GM21390 (cell line): ENCODE measurements at regions not wholly inside any gene's neighbourhood (a gene's known extent, or its start where the extent isn't known, plus 50 kb on each side); places are given as distances from the start of the nearest gene placed in this dataset.

Source experiments
- ATAC-seq: cut with Tn5 transposase; IDR thresholded peaks from one replicate; pipeline ENCODE4 v1.9.1; 2021; ENCODE audit not compliant: unreplicated experiment

GRCh38 chr15:62625429-62626033 is 417.0 kb upstream of the TPM1 start:
- no peak for ATAC-seq

DNA sequence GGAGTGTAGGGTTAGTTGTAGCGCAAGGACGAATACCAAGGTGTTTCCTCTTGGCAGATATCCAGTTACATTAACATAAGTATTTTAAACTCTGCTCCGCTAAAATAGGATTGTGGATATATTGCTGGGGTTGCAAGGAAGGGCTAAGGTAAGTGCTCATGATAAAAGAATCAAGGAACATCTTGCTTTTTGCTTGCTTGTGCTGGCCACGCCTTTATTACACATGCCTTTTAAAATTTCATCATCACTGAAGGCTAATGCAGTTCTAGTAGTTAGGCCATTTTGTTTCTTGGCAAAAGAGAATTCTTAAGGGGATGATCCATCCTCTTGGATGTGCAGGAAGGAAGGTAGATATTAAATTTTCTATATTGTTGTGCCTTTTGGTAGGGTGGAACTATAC is 415.6 kb upstream of the TPM1 start:
- ATAC-seq = no peak

DNA sequence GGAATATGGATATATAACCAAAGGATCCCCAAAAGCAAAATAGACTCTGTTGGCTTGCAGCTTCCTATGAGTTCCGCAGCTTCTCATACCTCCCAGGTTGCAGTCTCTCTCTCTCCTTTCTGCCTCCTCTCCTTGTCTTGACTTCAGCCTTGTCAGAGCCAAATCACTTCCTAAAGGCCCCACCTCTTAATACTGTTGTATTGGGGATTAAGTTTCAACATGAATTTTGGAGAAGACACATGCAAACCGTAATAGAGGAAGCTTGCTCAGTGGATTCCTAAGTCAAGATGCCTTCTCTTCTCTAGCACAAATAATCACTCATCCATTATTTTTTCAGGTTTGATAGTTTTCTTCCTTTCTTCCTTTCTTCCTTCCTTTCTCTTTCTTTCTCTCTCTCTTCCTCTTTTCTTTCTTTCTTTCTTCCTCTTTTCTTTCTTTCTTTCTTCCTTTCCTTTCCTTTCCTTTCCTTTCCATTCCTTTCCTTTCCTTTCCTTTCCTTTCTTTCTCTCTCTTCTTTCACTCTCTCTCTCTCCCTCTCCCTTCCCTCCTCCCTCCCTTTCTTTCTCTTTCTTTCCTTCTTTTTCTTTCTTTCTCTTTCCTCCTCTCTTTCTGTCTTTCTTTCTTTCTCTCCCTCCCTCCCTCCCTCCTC is 411.3 kb upstream of the TPM1 start:
- no peak for ATAC-seq

- ATAC-seq = no peak
Measured at GRCh38 chr15:62636823-62637573, 405.5 kb upstream of the TPM1 start.

DNA sequence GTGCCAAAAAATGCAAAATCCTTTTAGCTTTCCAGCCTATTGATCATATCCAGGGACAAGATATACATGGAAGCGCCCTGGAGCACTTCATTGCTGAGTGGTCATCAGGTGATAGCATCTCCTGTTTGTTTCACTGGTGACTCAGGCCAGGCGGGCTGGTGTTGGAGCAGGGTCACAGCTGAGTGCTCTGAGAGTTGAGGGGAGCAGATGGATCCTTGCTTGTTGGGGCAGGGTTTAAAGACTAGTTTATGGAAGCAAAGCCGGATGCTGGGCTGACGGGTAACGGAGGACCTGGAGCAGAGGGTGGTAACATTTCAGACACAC is 405.0 kb upstream of the TPM1 start:
- no peak for ATAC-seq

- no peak for ATAC-seq
Measured at GRCh38 chr15:62637950-62638619, 404.5 kb upstream of the TPM1 start.

GRCh38 chr15:62639432-62639831 is 403.1 kb upstream of the TPM1 start:
- ATAC-seq = no peak

DNA sequence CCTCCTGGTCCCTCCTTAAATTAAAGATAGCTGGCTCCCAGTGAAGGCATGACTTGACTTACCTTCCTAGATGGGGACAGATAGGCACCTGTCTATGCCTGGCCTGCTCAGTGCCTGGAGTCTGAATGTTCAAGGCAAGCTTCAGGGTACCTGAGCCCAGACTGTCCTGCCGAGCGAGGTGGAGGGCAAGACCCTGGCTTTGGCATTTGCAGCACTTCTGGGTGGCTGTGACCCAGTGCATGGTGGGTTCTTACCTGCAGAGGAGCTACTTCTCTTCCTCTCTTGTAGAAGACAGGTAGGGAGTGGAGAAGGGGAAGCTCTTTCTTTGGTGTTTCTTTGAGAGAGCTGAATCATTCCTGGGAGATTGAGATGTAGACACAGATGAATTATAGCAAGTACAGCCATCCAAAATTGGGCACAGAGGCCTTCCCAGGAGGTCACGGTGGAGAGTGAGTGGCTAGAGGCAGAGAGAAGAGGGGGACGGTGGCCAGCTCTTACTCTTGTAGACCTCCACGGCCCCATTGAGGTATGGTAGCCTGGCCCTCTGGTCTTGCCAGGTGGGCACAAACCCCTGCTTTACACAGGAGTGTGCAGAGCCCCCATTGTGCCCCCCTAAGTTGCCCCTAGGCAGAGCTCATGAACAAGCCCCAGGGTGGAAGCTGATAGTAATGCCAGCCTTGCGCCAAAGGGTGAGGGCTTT is 402.5 kb upstream of the TPM1 start:
- no peak for ATAC-seq

DNA sequence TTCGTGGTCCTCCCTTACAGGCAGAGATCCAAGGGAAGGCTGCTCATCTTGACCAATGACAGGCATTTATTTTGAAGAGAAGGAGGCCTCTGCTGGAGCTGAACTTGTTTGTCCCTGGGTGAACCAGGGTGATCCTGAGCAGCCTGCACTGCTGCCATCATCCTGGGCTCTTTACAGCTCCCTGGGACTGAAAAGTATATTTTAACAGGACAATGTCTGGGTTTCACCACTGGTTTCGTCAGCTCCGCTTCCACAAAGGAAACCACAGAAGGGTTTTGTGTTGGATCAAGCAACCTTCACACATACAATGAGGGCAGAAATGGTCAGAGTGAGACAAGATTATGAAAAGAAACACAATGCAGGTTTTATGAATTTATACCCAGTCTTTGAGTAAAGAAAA is 400.7 kb upstream of the TPM1 start:
- ATAC-seq = no peak

DNA sequence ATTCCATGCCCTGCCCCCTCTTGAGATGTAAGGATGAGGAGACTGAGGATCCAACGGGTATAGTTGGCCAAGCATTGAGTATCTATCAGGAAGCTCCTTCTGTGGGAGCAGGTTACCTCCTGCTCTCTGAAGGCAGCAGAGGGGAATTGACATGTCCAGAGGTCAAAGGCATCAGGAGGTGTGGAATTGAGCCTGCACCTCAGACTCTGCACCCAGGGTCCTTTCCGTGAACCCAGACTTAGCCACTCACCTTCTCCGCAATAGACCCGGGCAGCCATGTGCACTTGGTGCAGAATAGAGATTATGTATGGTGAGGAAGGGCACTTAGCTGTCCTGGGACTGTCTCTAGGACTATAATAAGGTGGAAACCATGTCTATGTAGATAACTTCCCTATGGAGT is 399.0 kb upstream of the TPM1 start:
- ATAC-seq = no peak

DNA sequence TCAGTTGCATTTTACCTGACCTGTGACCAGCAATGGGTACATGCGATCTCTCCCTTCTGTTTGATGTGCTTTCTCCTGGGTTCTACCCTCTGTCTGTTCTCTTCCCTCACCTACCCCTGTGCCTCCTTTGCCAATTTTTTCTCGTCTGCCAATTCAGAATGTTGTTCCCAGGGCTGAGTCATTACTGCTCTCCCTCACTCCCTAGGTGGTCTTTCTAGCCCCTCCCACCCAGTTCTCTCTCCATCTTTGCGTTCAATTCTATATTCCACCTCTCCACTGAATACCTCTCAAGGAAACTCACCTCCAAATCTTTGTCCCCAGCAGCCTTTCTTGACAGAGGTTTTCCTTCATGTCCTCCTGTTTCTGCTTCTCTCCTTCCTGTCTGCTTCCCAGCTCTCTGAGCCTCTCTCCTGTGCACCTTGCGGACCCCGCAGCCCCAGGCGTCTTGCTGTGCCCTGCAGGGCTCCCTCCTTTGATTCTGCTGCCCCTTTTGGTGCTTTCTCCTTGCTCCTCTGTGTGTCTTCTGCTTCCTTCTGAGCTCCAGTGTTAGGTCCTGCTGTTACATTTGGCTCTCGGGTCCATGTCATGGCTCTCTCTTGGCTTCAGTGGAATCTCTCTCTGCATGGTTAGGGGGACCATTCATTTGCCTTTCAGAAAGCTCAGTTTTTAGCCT is 398.2 kb upstream of the TPM1 start:
- ATAC-seq = no peak

DNA sequence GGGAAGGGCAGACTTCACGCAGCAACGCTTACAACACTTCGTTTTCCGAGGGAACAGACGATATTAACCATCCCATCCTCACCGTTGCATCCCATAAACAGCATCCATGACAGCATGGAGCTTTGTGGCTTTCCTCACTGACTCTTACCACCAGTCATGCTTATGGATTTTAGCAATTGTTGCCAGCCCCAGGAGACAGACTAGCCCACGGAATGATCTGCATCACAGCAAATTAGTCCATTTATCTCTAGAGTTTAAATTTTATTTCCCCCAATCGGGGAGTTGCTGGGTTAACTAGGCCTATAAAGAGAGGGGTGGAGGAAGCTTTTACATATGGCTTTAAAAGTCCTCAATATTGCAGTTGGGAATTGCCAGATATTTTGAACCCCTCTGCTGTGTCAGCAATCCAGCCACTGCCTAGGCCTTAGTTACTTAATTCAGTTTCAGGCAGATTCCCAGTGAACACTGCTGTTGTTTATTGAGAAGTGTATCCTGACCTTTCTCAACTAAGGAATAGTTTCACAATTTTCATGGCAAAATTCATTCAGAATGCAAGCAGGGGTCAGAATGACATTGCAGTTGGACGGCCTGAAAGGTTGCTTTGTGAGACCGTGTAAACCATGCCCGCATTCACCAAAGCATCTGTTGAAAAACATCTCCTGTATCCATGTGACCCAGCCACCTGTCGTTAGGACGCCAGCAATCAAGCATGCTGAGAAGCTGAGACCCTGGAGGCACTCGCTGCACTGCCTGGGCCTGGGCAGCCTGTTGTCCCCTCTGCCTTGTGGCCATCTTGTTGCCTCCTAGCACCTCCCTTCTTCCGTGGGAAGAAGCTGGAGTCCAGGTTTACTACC is 397.4 kb upstream of the TPM1 start:
- no peak for ATAC-seq

GRCh38 chr15:62647202-62647842 is 395.2 kb upstream of the TPM1 start:
- ATAC-seq = no peak

GRCh38 chr15:62647843-62648505 is 394.6 kb upstream of the TPM1 start:
- no peak for ATAC-seq

DNA sequence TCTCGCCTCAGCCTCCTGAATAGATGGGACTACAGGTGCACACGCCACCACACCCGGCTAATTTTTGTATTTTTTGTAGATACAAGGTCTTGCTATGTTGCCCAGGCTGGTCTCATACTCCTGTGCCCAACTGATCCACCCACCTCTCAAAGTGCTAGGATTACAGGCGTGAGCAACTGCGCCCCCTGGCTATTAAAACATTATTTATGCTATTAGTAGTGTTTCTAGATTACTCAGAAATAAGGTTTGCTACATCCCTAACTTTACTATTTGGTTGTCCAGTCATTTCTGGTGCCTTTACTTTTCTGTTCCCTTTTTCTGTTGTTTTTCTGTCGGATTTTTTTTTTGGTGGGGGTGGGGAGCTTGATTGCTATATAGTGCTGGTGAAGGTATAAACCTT is 393.6 kb upstream of the TPM1 start:
- no peak for ATAC-seq

- peak; percentile 87 for ATAC-seq
Measured at GRCh38 chr15:62649793-62650420, 392.6 kb upstream of the TPM1 start.

- ATAC-seq = no peak
Measured at GRCh38 chr15:62653122-62653521, 389.4 kb upstream of the TPM1 start.

DNA sequence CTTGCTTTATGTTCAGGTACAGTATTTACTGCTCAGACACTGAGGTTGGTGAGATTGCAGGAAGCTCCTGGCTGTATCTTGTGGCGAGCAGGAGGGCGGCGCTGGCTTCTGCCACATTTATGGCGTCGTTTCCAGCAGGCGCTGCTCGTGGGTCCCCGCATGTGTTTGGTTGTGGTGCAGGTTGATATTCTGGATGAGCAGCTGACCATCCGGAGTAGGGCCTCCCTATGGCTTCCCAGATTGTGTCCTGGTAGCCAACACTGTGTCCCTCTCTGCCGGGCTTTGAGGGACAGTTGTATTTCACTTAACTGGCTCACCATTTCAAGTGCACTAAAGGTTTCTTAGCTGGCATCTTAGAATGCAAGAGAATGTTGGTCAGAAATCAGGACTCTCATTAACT is 386.5 kb upstream of the TPM1 start:
- ATAC-seq = no peak
